ENCODE measurements at regions not wholly inside any gene's neighbourhood (a gene's known extent, or its start where the extent isn't known, plus 50 kb on each side); places are given as distances from the start of the nearest gene placed in this dataset.
A peak's percentile ranks its signal among the peaks of the same experiment; 100 is the strongest.

GRCh38 chr20:24049081-24049480, 60.5 kb upstream of the GGTLC1 start:
- no peaks in the 10 kb centered on the region for H3K27me3 Mint-ChIP-seq (ENCODE audit: unreplicated experiment)
- H3K4me3 Mint-ChIP-seq (ENCODE audit: unreplicated experiment) = no peak overlapping the region
- DNase-seq (ENCODE audit: low spot score) = no peak
- TF ChIP-seq CTCF (IDR thresholded peaks at IDR 0.05; ENCODE audit: unreplicated experiment) = no peak
- no peaks in the 10 kb centered on the region for H3K36me3 Mint-ChIP-seq (ENCODE audit: low read depth, unreplicated experiment)
- H3K27ac Mint-ChIP-seq (ENCODE audit: unreplicated experiment) = peak overlapping the region; percentile 16
- no peaks in the 10 kb centered on the region for H3K9me3 Mint-ChIP-seq (ENCODE audit: unreplicated experiment)
- H3K4me1 Mint-ChIP-seq (ENCODE audit: unreplicated experiment) = peaks cover 12% of the 10 kb centered on the region

GRCh38 chr20:24048024-24048611, 59.5 kb upstream of the GGTLC1 start:
- peaks cover 1% of the 10 kb centered on the region for H3K27me3 Mint-ChIP-seq (ENCODE audit: unreplicated experiment)
- no peak for TF ChIP-seq CTCF (IDR thresholded peaks at IDR 0.05; ENCODE audit: unreplicated experiment)
- H3K27ac Mint-ChIP-seq (ENCODE audit: unreplicated experiment) = no peak overlapping the region
- H3K9me3 Mint-ChIP-seq (ENCODE audit: unreplicated experiment) = no peaks in the 10 kb centered on the region
- no peaks in the 10 kb centered on the region for H3K36me3 Mint-ChIP-seq (ENCODE audit: low read depth, unreplicated experiment)
- no peak for DNase-seq (ENCODE audit: low spot score)
- no peak overlapping the region for H3K4me3 Mint-ChIP-seq (ENCODE audit: unreplicated experiment)
- peaks cover 12% of the 10 kb centered on the region for H3K4me1 Mint-ChIP-seq (ENCODE audit: unreplicated experiment)

- TF ChIP-seq CTCF (IDR thresholded peaks at IDR 0.05; ENCODE audit: unreplicated experiment) = no peak
- Mint-ChIP-seq H3K27ac (ENCODE audit: unreplicated experiment) (no peak overlapping the region), H3K36me3 (ENCODE audit: low read depth, unreplicated experiment) (no peaks in the 10 kb centered on the region), H3K27me3 (ENCODE audit: unreplicated experiment) (peaks cover 1% of the 10 kb centered on the region), H3K9me3 (ENCODE audit: unreplicated experiment) (no peaks in the 10 kb centered on the region), H3K4me3 (ENCODE audit: unreplicated experiment) (no peak overlapping the region), H3K4me1 (ENCODE audit: unreplicated experiment) (peaks cover 12% of the 10 kb centered on the region)
- DNase-seq (ENCODE audit: low spot score) = no peak
Measured at GRCh38 chr20:24046888-24047287, 58.3 kb upstream of the GGTLC1 start.

- Mint-ChIP-seq H3K36me3 (ENCODE audit: low read depth, unreplicated experiment) (no peaks in the 10 kb centered on the region), H3K4me3 (ENCODE audit: unreplicated experiment) (no peak overlapping the region), H3K27ac (ENCODE audit: unreplicated experiment) (no peak overlapping the region), H3K9me3 (ENCODE audit: unreplicated experiment) (no peaks in the 10 kb centered on the region), H3K4me1 (ENCODE audit: unreplicated experiment) (peaks cover 12% of the 10 kb centered on the region), H3K27me3 (ENCODE audit: unreplicated experiment) (peaks cover 1% of the 10 kb centered on the region)
- no peak for TF ChIP-seq CTCF (IDR thresholded peaks at IDR 0.05; ENCODE audit: unreplicated experiment)
- no peak for DNase-seq (ENCODE audit: low spot score)
Measured at GRCh38 chr20:24045621-24046318, 57.2 kb upstream of the GGTLC1 start.

GRCh38 chr20:24043294-24043693, 54.7 kb upstream of the GGTLC1 start:
- H3K27ac Mint-ChIP-seq (ENCODE audit: unreplicated experiment) = no peak overlapping the region
- TF ChIP-seq CTCF (IDR thresholded peaks at IDR 0.05; ENCODE audit: unreplicated experiment) = no peak
- no peaks in the 10 kb centered on the region for H3K36me3 Mint-ChIP-seq (ENCODE audit: low read depth, unreplicated experiment)
- H3K9me3 Mint-ChIP-seq (ENCODE audit: unreplicated experiment) = no peaks in the 10 kb centered on the region
- no peak for DNase-seq (ENCODE audit: low spot score)
- H3K4me1 Mint-ChIP-seq (ENCODE audit: unreplicated experiment) = peaks cover 5% of the 10 kb centered on the region
- peaks cover 4% of the 10 kb centered on the region for H3K27me3 Mint-ChIP-seq (ENCODE audit: unreplicated experiment)
- no peak overlapping the region for H3K4me3 Mint-ChIP-seq (ENCODE audit: unreplicated experiment)
